ENCODE measurements at regions not wholly inside any gene's neighbourhood (a gene's known extent, or its start where the extent isn't known, plus 50 kb on each side); places are given as distances from the start of the nearest gene placed in this dataset.

- no peaks in the 10 kb centered on the region for H3K27me3 ChIP-seq (ENCODE audit: control insufficient read depth in 3 of 3, insufficient read depth in 3 of 3, low read depth in 1 of 3, low read length in 3 of 3)
- H3K4me1 ChIP-seq (ENCODE audit: control insufficient read depth in 2 of 2, insufficient read depth in 1 of 2, low read depth in 1 of 2, low read length in 2 of 2), result peaks cover 0 to 7% of the 10 kb centered on the region in 2 donors
- H2AFZ ChIP-seq (ENCODE audit: low read length), result no peak overlapping the region
- peak overlapping the region; percentile 63 for H3K18ac ChIP-seq (ENCODE audit: low read length)
- H3K79me1 ChIP-seq (ENCODE audit: low read depth, low read length), result no peaks in the 10 kb centered on the region
- WGBS, 2 donors (ENCODE audit: extremely low coverage in 2 of 2, insufficient read length in 2 of 2, insufficient replicate concordance in 1 of 2), result no CpG with 5 or more reads among the region's 26 CpGs
- no peak overlapping the region for H3K9ac ChIP-seq (ENCODE audit: low read depth, low read length, poor library complexity)
- H3K27ac ChIP-seq (replicated peaks; ENCODE audit: low read length), result no peak overlapping the region
- no peak overlapping the region for H2BK5ac ChIP-seq (ENCODE audit: low read length)
- no peak overlapping the region for H3K14ac ChIP-seq (ENCODE audit: low read length)
- H2BK120ac ChIP-seq (ENCODE audit: low read depth, low read length), result no peak overlapping the region
- no peak overlapping the region for H3K4me2 ChIP-seq (ENCODE audit: insufficient read depth, low read length, poor library complexity, severe bottlenecking)
- H4K8ac ChIP-seq (ENCODE audit: low read depth, low read length), result no peak overlapping the region
- H4K91ac ChIP-seq (ENCODE audit: low read depth, low read length, poor library complexity), result no peak overlapping the region
- no peak overlapping the region for H2BK15ac ChIP-seq (ENCODE audit: low read length)
- H3K4ac ChIP-seq (ENCODE audit: low read length), result no peak overlapping the region
- H3K36me3 ChIP-seq (replicated peaks in 1 of 2; ENCODE audit: control insufficient read depth in 2 of 2, insufficient read depth in 2 of 2, low read length in 2 of 2), result no peaks in the 10 kb centered on the region
- H3K4me3 ChIP-seq (ENCODE audit: low read length in 2 of 2), result no peak overlapping the region
- H2AK5ac ChIP-seq (ENCODE audit: low read depth, low read length), result peak overlapping the region; percentile 21
- no peak overlapping the region for H3K23ac ChIP-seq (ENCODE audit: low read depth, low read length, poor library complexity)
- H3K9me3 ChIP-seq (replicated peaks in 1 of 2; ENCODE audit: control insufficient read depth in 2 of 2, insufficient read depth in 1 of 2, low read depth in 1 of 2, low read length in 2 of 2), result peaks cover 0 to 3% of the 10 kb centered on the region in 2 donors
- H2BK12ac ChIP-seq (ENCODE audit: low read length), result no peak overlapping the region
- no peak for DNase-seq (ENCODE audit: low spot score)
These were observed 323.6 kb downstream of the C16orf95 start for GRCh38 chr16:86993426-86994110.

- Histone ChIP-seq H4K91ac (ENCODE audit: low read depth, low read length, poor library complexity) (no peak overlapping the region), H3K9ac (ENCODE audit: low read depth, low read length, poor library complexity) (no peak overlapping the region), H3K4me3 (ENCODE audit: low read length in 2 of 2) (no peak overlapping the region), H2BK5ac (ENCODE audit: low read length) (no peak overlapping the region), H2BK15ac (ENCODE audit: low read length) (no peak overlapping the region), H2AFZ (ENCODE audit: low read length) (no peak overlapping the region), H3K27me3 (ENCODE audit: control insufficient read depth in 3 of 3, insufficient read depth in 3 of 3, low read depth in 1 of 3, low read length in 3 of 3) (no peaks in the 10 kb centered on the region), H3K79me1 (ENCODE audit: low read depth, low read length) (no peaks in the 10 kb centered on the region), H2BK120ac (ENCODE audit: low read depth, low read length) (no peak overlapping the region), H3K9me3 (replicated peaks in 1 of 2; ENCODE audit: control insufficient read depth in 2 of 2, insufficient read depth in 1 of 2, low read depth in 1 of 2, low read length in 2 of 2) (peaks cover 0 to 5% of the 10 kb centered on the region in 2 donors), H3K4me2 (ENCODE audit: insufficient read depth, low read length, poor library complexity, severe bottlenecking) (no peak overlapping the region), H3K14ac (ENCODE audit: low read length) (no peak overlapping the region), H3K27ac (replicated peaks; ENCODE audit: low read length) (no peak overlapping the region), H3K36me3 (replicated peaks in 1 of 2; ENCODE audit: control insufficient read depth in 2 of 2, insufficient read depth in 2 of 2, low read length in 2 of 2) (no peaks in the 10 kb centered on the region), H3K23ac (ENCODE audit: low read depth, low read length, poor library complexity) (no peak overlapping the region), H3K18ac (ENCODE audit: low read length) (no peak overlapping the region), H2BK12ac (ENCODE audit: low read length) (no peak overlapping the region), H3K4ac (ENCODE audit: low read length) (no peak overlapping the region), H2AK5ac (ENCODE audit: low read depth, low read length) (no peak overlapping the region), H3K4me1 (ENCODE audit: control insufficient read depth in 2 of 2, insufficient read depth in 1 of 2, low read depth in 1 of 2, low read length in 2 of 2) (peaks cover 0 to 8% of the 10 kb centered on the region in 2 donors), H4K8ac (ENCODE audit: low read depth, low read length) (no peak overlapping the region)
- no peak for DNase-seq (ENCODE audit: low spot score)
- WGBS, 2 donors (ENCODE audit: extremely low coverage in 2 of 2, insufficient read length in 2 of 2, insufficient replicate concordance in 1 of 2), result no CpG with 5 or more reads among the region's 3 CpGs
These were observed 323.0 kb downstream of the C16orf95 start for GRCh38 chr16:86994215-86994614.

- DNase-seq (ENCODE audit: low spot score), result no peak
- no peaks in the 10 kb centered on the region for H3K36me3 ChIP-seq (replicated peaks in 1 of 2; ENCODE audit: control insufficient read depth in 2 of 2, insufficient read depth in 2 of 2, low read length in 2 of 2)
- H2AFZ ChIP-seq (ENCODE audit: low read length), result no peak overlapping the region
- H2BK12ac ChIP-seq (ENCODE audit: low read length), result no peak overlapping the region
- H3K23ac ChIP-seq (ENCODE audit: low read depth, low read length, poor library complexity), result no peak overlapping the region
- no peak overlapping the region for H2BK120ac ChIP-seq (ENCODE audit: low read depth, low read length)
- H4K8ac ChIP-seq (ENCODE audit: low read depth, low read length), result no peak overlapping the region
- H3K79me1 ChIP-seq (ENCODE audit: low read depth, low read length), result no peaks in the 10 kb centered on the region
- no CpG with 5 or more reads among the region's 12 CpGs for WGBS, 2 donors (ENCODE audit: extremely low coverage in 2 of 2, insufficient read length in 2 of 2, insufficient replicate concordance in 1 of 2)
- H3K27me3 ChIP-seq (ENCODE audit: control insufficient read depth in 3 of 3, insufficient read depth in 3 of 3, low read depth in 1 of 3, low read length in 3 of 3), result no peaks in the 10 kb centered on the region
- H3K9me3 ChIP-seq (replicated peaks in 1 of 2; ENCODE audit: control insufficient read depth in 2 of 2, insufficient read depth in 1 of 2, low read depth in 1 of 2, low read length in 2 of 2), result peaks cover 0 to 5% of the 10 kb centered on the region in 2 donors
- no peak overlapping the region for H3K9ac ChIP-seq (ENCODE audit: low read depth, low read length, poor library complexity)
- no peak overlapping the region for H2BK5ac ChIP-seq (ENCODE audit: low read length)
- no peak overlapping the region for H4K91ac ChIP-seq (ENCODE audit: low read depth, low read length, poor library complexity)
- no peak overlapping the region for H3K4ac ChIP-seq (ENCODE audit: low read length)
- no peak overlapping the region for H3K4me3 ChIP-seq (ENCODE audit: low read length in 2 of 2)
- H3K4me2 ChIP-seq (ENCODE audit: insufficient read depth, low read length, poor library complexity, severe bottlenecking), result no peak overlapping the region
- no peak overlapping the region for H2AK5ac ChIP-seq (ENCODE audit: low read depth, low read length)
- no peak overlapping the region for H3K27ac ChIP-seq (replicated peaks; ENCODE audit: low read length)
- H3K18ac ChIP-seq (ENCODE audit: low read length), result no peak overlapping the region
- H3K14ac ChIP-seq (ENCODE audit: low read length), result no peak overlapping the region
- H3K4me1 ChIP-seq (ENCODE audit: control insufficient read depth in 2 of 2, insufficient read depth in 1 of 2, low read depth in 1 of 2, low read length in 2 of 2), result peaks cover 0 to 6% of the 10 kb centered on the region in 2 donors
- no peak overlapping the region for H2BK15ac ChIP-seq (ENCODE audit: low read length)
These were observed 322.5 kb downstream of the C16orf95 start for GRCh38 chr16:86994651-86995171.

GRCh38 chr16:86995456-86995855 is 321.7 kb downstream of the C16orf95 start:
- Histone ChIP-seq H3K4me1 (ENCODE audit: control insufficient read depth in 2 of 2, insufficient read depth in 1 of 2, low read depth in 1 of 2, low read length in 2 of 2) (peaks cover 0 to 6% of the 10 kb centered on the region in 2 donors), H3K14ac (ENCODE audit: low read length) (no peak overlapping the region), H2BK120ac (ENCODE audit: low read depth, low read length) (no peak overlapping the region), H3K18ac (ENCODE audit: low read length) (peak overlapping the region; percentile 25), H4K8ac (ENCODE audit: low read depth, low read length) (no peak overlapping the region), H3K4me3 (ENCODE audit: low read length in 2 of 2) (no peak overlapping the region), H3K4me2 (ENCODE audit: insufficient read depth, low read length, poor library complexity, severe bottlenecking) (no peak overlapping the region), H3K9me3 (replicated peaks in 1 of 2; ENCODE audit: control insufficient read depth in 2 of 2, insufficient read depth in 1 of 2, low read depth in 1 of 2, low read length in 2 of 2) (peaks cover 0 to 5% of the 10 kb centered on the region in 2 donors), H3K36me3 (replicated peaks in 1 of 2; ENCODE audit: control insufficient read depth in 2 of 2, insufficient read depth in 2 of 2, low read length in 2 of 2) (no peaks in the 10 kb centered on the region), H3K9ac (ENCODE audit: low read depth, low read length, poor library complexity) (no peak overlapping the region), H3K27ac (replicated peaks; ENCODE audit: low read length) (no peak overlapping the region), H2BK12ac (ENCODE audit: low read length) (peak overlapping the region; percentile 23), H2AK5ac (ENCODE audit: low read depth, low read length) (no peak overlapping the region), H2BK15ac (ENCODE audit: low read length) (peak overlapping the region; percentile 56), H2BK5ac (ENCODE audit: low read length) (no peak overlapping the region), H4K91ac (ENCODE audit: low read depth, low read length, poor library complexity) (no peak overlapping the region), H2AFZ (ENCODE audit: low read length) (no peak overlapping the region), H3K23ac (ENCODE audit: low read depth, low read length, poor library complexity) (no peak overlapping the region), H3K27me3 (ENCODE audit: control insufficient read depth in 3 of 3, insufficient read depth in 3 of 3, low read depth in 1 of 3, low read length in 3 of 3) (no peaks in the 10 kb centered on the region), H3K79me1 (ENCODE audit: low read depth, low read length) (no peaks in the 10 kb centered on the region), H3K4ac (ENCODE audit: low read length) (no peak overlapping the region)
- no peak for DNase-seq (ENCODE audit: low spot score)
- WGBS, 2 donors (ENCODE audit: extremely low coverage in 2 of 2, insufficient read length in 2 of 2, insufficient replicate concordance in 1 of 2), result no CpG with 5 or more reads among the region's 15 CpGs
